ENCODE measurements at regions not wholly inside any gene's neighbourhood (a gene's known extent, or its start where the extent isn't known, plus 50 kb on each side); places are given as distances from the start of the nearest gene placed in this dataset.

DNA sequence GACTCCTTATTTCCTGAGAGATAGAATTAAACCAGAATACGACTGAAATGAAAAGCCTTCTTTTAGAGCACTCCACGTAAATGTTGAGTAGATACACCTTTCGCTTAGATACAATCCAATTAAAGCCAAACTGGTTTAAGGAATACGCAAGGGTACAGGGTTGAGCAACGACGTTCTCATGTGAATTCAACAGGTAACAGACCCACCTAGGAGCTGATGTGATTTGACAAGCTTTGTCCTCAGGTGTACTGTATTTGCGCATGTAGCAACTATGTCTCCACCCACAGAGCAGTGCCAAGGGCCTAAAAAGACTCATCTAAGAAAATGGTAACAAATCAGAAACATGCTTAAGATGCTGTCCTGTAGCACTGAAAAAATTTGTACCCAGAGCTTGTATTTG, 139.6 kb downstream of the GATA3 start:
- TF ChIP-seq, protein P1, sequence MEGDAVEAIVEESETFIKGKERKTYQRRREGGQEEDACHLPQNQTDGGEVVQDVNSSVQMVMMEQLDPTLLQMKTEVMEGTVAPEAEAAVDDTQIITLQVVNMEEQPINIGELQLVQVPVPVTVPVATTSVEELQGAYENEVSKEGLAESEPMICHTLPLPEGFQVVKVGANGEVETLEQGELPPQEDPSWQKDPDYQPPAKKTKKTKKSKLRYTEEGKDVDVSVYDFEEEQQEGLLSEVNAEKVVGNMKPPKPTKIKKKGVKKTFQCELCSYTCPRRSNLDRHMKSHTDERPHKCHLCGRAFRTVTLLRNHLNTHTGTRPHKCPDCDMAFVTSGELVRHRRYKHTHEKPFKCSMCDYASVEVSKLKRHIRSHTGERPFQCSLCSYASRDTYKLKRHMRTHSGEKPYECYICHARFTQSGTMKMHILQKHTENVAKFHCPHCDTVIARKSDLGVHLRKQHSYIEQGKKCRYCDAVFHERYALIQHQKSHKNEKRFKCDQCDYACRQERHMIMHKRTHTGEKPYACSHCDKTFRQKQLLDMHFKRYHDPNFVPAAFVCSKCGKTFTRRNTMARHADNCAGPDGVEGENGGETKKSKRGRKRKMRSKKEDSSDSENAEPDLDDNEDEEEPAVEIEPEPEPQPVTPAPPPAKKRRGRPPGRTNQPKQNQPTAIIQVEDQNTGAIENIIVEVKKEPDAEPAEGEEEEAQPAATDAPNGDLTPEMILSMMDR (IDR thresholded peaks at IDR 0.05; ENCODE audit: low read depth, low read length, missing control alignments) = no peak
- DNase-seq (ENCODE audit: extremely low read depth, low read depth) = no peak
- H3K4me3 ChIP-seq (replicated peaks; ENCODE audit: low read depth, low read length) = no peak overlapping the region

DNA sequence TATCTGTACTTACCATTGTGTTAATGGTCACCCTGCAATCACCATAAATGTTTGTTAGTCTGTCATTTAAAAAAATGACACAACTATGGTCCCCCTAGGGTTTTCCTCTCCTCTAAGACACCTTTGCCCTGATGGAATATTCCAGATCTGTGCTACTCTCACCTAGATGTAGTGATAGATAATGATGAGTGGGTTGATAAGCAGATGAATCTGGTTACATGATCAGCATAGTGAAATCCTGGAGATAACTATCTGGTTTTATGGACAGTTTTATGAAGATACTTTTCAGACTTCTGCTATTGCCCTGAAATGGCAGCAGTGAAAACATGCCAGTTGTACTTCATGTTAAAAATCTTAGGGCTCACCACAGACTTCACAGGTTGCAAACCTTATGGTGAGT, 152.4 kb downstream of the GATA3 start:
- DNase-seq (ENCODE audit: extremely low read depth, low read depth) = no peak
- TF ChIP-seq, protein P1 (IDR thresholded peaks at IDR 0.05; ENCODE audit: low read depth, low read length, missing control alignments) = no peak
- no peak overlapping the region for H3K4me3 ChIP-seq (replicated peaks; ENCODE audit: low read depth, low read length)

DNA sequence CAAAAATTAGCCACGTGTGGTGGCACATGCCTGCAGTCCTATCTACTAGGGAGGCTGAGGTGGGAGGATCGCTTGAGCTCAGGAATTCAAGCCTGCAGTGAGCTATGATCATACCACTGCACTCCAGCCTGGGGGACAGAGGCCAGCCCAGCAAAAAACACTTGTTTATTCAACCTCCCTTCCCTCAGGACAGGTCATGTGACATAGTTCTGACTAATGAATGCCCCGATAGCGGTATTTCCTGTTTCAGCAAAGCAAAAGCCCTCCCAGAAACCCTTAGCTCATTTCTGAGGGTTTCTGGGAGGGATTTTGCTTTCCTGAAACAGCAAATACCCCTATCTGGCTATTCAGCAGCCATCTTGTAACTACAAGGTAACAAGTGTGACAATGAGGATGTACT, 157.1 kb downstream of the GATA3 start:
- no peak for DNase-seq (ENCODE audit: extremely low read depth, low read depth)
- H3K4me3 ChIP-seq (replicated peaks; ENCODE audit: low read depth, low read length) = no peak overlapping the region
- TF ChIP-seq, protein P1 (IDR thresholded peaks at IDR 0.05; ENCODE audit: low read depth, low read length, missing control alignments) = no peak

DNA sequence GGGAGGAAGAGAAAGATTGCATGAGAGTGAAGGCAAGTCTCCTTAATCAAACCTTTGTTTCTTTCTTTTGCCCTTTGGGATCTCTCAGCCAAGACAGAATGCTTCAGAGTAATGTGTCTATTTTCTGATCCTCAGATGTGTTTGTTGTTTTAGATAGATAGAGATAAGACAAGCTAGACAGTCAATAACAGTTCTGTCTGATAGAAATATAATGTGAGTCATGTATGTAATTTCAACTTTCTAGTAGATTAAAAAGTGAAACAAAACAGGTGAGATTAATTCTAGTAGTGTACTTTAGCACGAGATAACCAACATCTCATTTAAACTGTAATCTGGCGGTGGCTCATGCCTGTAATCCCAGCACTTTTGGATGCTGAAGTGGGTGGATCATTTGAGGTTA, 159.2 kb downstream of the GATA3 start:
- TF ChIP-seq, protein P1 (IDR thresholded peaks at IDR 0.05; ENCODE audit: low read depth, low read length, missing control alignments) = no peak
- no peak for DNase-seq (ENCODE audit: extremely low read depth, low read depth)
- H3K4me3 ChIP-seq (replicated peaks; ENCODE audit: low read depth, low read length) = no peak overlapping the region

DNA sequence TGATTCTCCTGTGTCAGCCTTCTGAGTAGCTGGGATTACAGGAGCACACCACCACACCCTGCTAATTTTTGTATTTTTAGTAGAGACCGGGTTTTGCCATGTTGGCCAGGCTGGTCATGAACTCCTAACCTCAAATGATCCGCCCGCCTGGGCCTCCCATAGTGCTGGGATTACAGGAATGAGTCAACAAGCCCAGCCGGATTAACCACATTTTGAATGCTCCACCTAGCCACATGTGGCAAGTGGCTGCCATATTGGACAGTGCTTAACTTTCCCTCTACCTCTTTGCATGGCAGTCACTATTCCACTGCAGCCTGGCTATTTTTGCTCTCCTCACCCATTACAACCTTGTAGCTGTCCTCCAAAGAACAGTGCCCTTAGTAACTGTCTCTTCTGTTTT, 160.1 kb downstream of the GATA3 start:
- DNase-seq (ENCODE audit: extremely low read depth, low read depth) = no peak
- TF ChIP-seq, protein P1 (IDR thresholded peaks at IDR 0.05; ENCODE audit: low read depth, low read length, missing control alignments) = no peak
- no peak overlapping the region for H3K4me3 ChIP-seq (replicated peaks; ENCODE audit: low read depth, low read length)

DNA sequence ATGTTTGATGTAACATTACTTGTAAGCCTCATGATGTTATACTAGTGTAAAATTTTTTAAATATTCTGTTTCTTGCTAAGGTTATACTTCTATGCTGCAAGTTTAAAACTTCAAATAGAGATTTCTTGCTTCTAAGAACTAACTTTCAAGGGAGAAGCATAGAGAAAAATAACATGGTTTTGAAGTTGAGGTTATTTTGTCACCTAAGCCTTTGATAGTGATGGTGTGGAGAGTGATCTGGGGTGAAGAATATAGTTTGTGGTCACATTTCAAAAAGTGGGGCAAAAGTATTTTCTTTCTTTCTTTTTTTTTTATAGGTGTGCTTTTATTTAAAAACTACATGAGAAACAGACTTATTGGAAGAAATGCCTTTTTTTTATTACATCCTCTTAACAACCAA, 162.4 kb downstream of the GATA3 start:
- TF ChIP-seq, protein P1 (IDR thresholded peaks at IDR 0.05; ENCODE audit: low read depth, low read length, missing control alignments) = no peak
- no peak overlapping the region for H3K4me3 ChIP-seq (replicated peaks; ENCODE audit: low read depth, low read length)
- no peak for DNase-seq (ENCODE audit: extremely low read depth, low read depth)

DNA sequence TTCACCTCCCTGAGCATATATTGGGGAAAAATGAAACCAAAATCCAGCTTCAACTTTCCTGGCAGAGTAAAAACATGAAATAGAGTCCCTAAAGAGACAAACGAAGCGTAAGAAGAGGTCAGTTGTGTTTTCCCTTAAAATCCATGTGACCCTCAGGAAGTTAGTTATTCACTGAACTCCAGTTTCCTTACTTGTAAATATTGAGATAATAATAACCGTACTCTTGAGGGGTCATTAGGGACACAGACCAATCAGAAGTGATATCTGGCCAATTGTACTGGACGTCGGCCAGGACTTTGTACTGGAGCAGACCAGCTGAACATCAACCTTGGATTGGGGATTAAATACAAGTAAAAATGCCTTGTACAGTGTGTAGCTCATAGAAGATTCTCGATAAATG, 167.0 kb downstream of the GATA3 start:
- TF ChIP-seq, protein P1 (IDR thresholded peaks at IDR 0.05; ENCODE audit: low read depth, low read length, missing control alignments) = no peak
- no peak for DNase-seq (ENCODE audit: extremely low read depth, low read depth)
- H3K4me3 ChIP-seq (replicated peaks; ENCODE audit: low read depth, low read length) = no peak overlapping the region
